GM12892 (cell line): ENCODE measurements at regions not wholly inside any gene's neighbourhood (a gene's known extent, or its start where the extent isn't known, plus 50 kb on each side); places are given as distances from the start of the nearest gene placed in this dataset.

Source experiments
- DNase-seq: peaks from one replicate; pipeline ENCODE4 v3.0.0; 2011; ENCODE audit not compliant: insufficient read length
- FAIRE-seq: peaks from 2 replicates; lab custom pipeline; 2011; peaks lifted over from hg19 to GRCh38; lab: Jason Lieb, UNC
- POLR2A ChIP-seq: IDR thresholded peaks from 2 replicates; pipeline ENCODE4 v1.6.1; 2011; ENCODE audit warnings: low read depth, low read length, control low read depth
- POLR2AphosphoS5 ChIP-seq: IDR thresholded peaks from 2 replicates; pipeline ENCODE4 v1.6.1; 2011; ENCODE audit warnings: low read depth, low read length, control low read depth
- TAF1 ChIP-seq: IDR thresholded peaks from 2 replicates; pipeline ENCODE4 v1.6.1; 2011; ENCODE audit warnings: low read depth, mild to moderate bottlenecking, control low read depth, low read length, borderline replicate concordance

DNA sequence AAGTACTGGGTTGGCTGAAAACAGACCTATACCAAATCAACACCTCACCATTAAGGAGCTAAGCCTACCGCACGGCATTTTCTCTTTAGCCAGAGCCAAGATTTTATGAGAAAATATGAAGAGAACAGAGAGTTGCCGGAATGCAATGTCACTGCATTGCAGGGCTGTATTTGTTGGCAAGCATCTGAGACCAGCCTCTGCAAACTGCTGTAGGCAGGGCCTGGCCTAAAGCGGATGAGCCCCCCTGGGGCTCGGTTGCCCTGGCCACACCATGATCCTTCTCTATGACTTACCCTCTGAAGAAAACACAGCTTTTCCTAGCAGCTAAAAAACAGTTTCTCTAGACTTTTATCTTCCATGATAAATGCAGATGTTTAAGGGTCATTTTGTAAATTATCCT is 120.5 kb upstream of the SORBS2 start:
- FAIRE-seq (no peak), DNase-seq (no peak)
- TF ChIP-seq POLR2AphosphoS5 (no peak), TAF1 (no peak), POLR2A (no peak)

DNA sequence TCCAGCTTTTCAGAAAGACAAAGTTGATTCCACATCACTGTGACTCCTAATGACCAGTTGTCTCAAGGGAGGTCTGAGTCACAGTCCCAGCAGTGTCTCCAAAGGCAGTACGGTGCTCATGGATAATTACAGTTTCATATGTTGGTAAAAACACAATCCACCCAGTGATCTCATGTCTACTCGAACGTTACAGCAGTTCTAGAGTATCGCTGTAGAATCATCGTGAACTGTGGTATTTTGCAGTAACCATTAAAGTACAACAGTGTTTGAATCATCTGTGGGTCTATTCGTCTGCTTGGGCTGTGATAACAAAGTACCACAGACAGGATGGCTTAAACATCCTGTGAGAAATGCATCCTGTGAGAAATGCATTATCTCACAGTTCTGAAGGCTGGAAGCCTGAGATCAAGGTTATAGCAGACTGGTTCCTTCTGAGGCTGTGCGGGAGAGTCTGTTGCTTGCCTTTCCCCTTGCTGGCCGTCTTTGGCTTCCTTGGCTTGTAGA is 121.1 kb upstream of the SORBS2 start:
- FAIRE-seq (no peak), DNase-seq (no peak)
- TF ChIP-seq POLR2A (no peak), TAF1 (no peak), POLR2AphosphoS5 (no peak)

DNA sequence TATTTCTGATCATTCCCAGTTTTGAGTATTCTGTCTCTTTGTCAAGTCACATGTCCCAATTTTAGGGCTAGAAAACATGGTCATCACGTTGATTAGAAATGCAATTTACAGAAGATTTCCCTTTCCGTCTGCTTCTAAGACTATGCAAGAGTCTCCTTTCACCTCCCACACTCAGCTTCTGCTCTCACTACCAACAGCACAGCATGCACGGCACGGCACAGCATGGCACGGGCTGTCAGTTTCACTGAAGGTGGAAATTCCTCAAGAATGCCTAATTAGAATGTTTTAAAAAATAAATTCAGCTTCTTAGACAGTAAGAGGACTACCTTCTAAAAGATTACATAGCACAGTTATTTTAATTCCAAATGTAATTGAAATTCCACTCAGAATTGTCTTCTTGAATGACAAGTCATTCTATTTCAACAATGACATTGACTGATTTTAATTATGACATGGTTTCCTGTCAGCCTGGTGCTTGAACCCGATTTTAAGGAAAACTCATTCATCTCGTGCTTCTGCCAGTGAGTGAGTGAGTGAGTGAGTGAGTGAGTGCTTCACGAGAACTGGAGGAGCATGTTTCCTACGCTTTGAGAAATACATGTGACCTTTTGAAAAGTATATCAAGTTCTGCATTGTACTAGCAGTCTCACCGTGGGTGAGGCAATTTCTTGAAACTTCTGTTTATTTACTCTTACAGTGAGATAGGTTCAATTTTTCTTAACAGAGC is 124.8 kb upstream of the SORBS2 start:
- no peak for TF ChIP-seq TAF1
- no peak for TF ChIP-seq POLR2A
- TF ChIP-seq POLR2AphosphoS5 = no peak
- DNase-seq (no peak), FAIRE-seq (no peak)

DNA sequence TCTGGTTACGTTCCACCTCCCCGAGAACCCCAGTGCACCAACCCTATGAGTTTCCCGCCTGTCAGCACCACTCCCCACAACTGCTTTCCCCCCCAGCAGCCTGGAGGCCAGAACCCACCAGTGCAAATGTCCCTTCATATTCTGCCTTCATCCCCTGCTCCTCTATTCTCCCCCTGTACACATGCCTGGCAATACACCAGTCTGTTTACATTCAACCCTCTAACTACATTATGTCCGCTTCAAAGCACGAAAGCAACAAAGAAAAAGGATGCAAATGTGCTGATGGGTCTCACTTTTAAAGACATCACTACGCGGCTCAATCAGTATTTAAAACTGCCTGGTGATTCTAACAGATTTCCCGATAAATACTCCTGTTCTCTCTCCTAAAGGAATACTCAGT is 126.7 kb upstream of the SORBS2 start:
- TF ChIP-seq TAF1 = no peak
- no peak for TF ChIP-seq POLR2AphosphoS5
- TF ChIP-seq POLR2A = no peak
- DNase-seq = no peak
- no peak for FAIRE-seq

DNA sequence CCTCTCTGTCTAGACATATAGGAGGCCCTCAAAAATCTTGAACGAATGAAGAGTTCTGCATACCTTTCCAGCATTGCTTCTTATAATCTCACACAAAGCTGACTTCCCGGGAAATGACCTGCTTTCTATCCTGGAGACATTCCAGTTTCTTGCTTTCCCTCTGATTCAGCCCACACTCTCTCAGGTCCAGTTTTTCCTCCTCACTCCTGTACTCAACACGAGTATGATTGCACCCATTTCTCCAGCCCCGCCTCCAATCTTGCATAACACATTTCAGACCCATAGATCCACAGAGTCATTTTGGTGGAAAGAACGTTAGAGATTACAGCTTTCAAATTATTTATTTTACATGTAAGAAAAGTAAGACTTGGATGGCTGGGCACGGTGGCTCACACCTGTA is 127.5 kb upstream of the TLR3 start:
- FAIRE-seq = no peak
- DNase-seq = no peak
- no peak for TF ChIP-seq POLR2AphosphoS5
- TF ChIP-seq TAF1 = no peak
- TF ChIP-seq POLR2A = no peak

DNA sequence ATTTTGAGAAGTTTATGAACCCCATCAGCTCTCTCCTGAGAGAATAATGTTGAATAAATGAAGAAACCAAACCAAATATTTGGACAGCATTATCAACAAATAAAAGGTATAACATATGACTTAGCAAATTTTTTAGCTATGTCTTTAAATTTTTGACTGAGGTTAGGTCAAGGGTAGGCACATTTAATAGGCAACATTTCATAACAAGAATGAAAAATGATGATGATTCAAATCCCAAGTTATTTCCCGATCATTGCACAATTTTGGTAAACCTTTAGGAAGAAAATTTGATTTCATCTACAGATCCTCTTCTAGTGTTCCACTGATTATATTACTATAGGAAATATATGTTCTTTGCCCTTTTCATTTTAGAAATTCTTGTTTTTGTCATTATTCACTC is 123.7 kb upstream of the TLR3 start:
- DNase-seq = no peak
- no peak for FAIRE-seq
- TF ChIP-seq POLR2A = no peak
- no peak for TF ChIP-seq TAF1
- no peak for TF ChIP-seq POLR2AphosphoS5

DNA sequence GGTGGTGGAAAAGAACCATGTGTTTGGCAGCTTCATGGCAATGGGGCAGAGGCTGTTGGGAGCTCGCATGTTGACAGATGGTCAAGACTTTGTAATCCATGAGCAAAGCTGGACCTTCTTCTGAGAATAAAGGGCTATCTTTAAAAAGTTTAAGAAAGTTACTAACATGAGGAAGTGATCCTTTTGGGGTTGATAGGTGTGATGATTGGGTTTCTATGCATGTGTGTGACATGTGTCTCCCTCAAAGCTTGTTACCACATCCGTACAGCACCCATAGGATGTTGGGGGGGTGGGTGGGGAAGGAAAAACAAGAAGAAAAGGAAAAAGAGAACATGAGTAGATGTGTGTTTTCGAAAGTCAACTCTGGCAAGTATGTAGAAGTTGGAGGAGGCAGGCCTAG is 123.0 kb upstream of the TLR3 start:
- DNase-seq (no peak), FAIRE-seq (no peak)
- no peak for TF ChIP-seq POLR2A
- TF ChIP-seq TAF1 = no peak
- TF ChIP-seq POLR2AphosphoS5 = no peak

DNA sequence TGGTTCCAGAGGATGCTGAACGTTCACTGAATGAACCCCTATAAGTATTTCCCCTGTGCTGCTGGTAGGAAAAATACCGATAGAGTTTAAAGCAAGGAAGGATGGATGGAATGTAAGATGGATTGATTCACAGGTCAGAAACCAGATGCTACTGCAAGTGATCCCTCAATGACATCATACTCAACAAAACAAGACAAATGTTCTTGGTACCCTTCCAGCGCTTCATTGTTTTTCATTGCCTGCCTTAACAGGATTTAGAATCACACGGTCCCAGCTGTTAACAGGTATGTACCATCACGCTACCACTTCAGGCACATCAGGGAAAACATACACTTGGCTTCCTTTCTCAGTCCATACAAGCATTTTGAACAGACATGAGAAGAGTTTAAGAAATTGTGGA is 118.1 kb upstream of the TLR3 start:
- no peak for DNase-seq
- no peak for TF ChIP-seq POLR2AphosphoS5
- no peak for TF ChIP-seq TAF1
- TF ChIP-seq POLR2A = no peak
- no peak for FAIRE-seq

DNA sequence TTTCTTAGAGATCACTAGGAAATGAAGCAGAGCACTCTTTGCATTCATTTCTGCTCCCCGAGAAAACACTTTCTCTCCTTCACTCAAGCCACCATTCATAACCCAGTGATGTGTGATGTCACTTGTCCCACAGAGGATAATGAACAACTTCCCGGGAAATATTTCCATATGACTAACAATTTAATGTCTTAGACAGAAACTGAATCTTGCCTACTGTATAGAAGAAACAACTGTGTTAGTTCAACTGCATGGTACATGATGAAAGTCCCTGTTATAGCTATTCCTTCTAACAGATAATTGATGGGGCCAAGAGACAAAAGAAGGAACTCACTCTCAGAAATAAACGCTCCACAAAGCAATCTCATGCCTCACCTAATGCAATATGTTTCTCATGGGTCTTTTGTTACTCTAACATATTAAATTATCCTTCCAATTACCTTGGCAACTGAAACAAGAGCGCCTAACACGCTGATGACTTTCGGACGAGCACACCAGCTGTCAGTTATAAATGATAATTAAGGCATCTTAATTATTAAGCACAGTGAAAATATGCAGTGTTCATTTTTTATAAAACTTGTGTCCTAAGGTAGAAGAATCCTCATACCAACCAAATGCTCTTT is 113.7 kb upstream of the TLR3 start:
- DNase-seq (no peak), FAIRE-seq (no peak)
- TF ChIP-seq POLR2A (no peak), TAF1 (no peak), POLR2AphosphoS5 (no peak)

DNA sequence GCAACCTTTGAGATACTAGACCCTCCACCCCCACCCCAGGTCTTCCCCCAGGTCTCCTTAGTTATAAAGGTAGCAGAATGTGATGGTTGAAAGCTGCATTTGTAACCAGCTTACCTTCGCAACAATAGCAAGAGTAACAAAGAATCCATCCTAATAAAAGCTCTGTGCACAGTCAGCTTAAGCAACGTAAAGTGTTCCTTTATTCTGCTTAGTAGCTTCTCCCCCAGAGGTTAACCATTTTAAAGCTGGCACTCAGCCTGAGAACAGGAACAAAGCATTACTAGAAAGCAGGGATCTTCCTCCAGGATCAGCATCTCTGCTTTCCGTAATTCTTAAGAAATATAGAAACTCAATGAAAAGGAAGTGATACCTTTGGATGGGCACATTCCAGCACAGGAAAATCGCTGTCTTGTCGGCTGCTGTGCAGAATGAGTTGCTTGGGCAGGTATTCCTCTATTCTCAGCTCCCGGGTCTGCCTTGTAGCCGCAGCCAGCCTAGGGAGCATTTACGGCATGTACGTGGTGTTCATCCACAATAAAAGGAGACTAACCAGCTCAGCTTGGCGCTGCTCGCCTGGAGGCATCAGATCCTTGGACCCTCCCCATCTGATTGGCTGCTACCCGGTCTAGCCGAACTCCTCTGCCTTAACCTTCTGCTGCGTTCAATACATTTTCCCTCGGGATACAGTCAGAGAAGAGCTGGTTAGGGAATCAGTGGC is 113.0 kb upstream of the TLR3 start:
- FAIRE-seq (no peak), DNase-seq (no peak)
- no peak for TF ChIP-seq POLR2A
- TF ChIP-seq TAF1 = no peak
- TF ChIP-seq POLR2AphosphoS5 = no peak

DNA sequence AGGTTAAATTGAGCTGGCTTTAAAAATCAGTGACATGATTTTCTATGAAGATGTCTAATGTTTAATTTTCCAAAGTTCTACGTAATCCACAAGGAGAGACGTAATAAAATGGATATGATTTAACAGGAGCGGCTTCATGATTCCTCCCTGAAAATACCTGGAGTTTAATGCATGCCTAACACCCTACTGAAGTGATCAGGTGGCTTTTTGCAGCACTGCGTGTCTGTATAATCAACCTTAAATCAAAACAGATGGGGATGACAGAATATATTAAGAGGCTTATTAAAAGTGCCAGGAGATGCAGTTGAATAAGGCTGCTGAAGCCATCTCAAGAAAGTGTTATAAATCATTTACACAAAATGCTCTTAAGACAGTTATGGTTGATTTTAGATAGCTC is 112.4 kb upstream of the TLR3 start:
- no peak for FAIRE-seq
- TF ChIP-seq POLR2AphosphoS5 = no peak
- no peak for TF ChIP-seq TAF1
- no peak for TF ChIP-seq POLR2A
- DNase-seq = no peak

DNA sequence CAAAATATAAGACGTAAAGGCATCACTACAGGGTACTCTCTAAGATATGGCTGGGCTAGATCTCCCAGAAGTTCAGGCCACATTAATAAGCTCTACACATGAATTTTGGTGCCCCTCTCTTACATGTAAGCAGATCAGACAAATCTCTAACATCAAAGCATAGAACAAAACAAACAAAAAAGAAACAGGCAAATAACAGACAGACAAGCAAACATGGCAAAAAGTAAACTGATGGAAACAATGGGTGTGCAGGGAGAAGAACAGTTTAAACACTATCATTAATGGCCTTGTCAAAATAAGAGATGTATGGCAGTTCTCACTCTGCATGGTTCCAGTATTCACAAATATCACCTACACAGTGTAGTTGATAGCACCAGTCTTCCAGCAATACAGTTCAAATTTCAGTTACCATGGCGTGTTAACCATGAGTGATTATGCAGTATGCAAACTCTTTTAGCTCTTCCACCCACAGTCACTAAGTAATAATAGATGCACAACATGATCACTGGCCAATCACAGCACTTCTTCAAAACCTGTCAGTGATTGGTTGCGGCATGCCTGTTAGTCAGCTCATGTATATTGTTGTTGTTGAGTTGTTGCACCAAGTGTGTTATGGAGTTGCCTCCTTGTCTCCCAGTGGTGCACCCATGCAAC is 110.7 kb upstream of the TLR3 start:
- DNase-seq = no peak
- TF ChIP-seq TAF1 = no peak
- TF ChIP-seq POLR2AphosphoS5 = no peak
- TF ChIP-seq POLR2A = no peak
- FAIRE-seq = no peak
